HG03064 (cell line): ENCODE measurements at regions not wholly inside any gene's neighbourhood (a gene's known extent, or its start where the extent isn't known, plus 50 kb on each side); places are given as distances from the start of the nearest gene placed in this dataset.

Experiments
- ATAC-seq: cut with Tn5 transposase; IDR thresholded peaks from one replicate; pipeline ENCODE4 v1.9.1; 2021; ENCODE audit warnings: low read depth; ENCODE audit not compliant: unreplicated experiment

DNA sequence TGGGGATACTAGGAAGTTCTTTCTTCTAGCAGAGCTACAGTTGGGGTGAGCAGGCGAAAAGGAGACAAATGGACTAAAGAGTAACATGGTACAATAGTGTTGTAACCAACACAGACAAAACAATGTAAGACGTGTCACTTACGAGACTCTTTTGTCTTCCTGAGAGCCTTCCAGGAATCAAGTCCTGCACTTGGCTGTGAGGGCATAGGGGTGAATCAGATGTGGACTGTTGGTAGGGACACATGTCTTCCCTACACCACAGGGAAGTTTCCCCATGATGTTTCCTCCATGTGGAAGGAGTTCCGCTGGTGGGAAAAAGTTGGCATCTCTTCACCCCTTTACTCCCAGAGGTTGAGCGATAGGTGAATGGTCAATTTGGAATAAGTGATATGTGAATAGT lies 364.7 kb downstream of the NUAK1 start:
- no peak for ATAC-seq

DNA sequence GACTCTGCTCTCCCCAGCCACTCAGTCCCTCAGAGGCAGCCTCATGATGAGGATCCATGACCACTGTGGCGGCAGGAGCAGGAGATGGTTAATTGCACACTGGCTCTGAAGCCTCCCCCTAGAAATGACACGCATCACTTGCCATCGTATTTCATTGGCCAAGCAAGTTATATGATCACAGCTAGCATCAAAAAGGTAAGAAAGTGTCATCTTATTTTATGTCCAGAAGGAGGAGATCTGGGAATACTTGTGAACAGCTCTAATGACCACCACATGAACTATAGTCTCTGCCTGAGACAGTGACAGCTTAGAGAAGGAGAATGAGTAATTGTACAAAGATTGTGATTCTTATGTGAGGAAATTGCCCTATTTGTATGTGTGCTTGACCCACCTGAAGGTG lies 363.4 kb downstream of the NUAK1 start:
- ATAC-seq, result no peak

DNA sequence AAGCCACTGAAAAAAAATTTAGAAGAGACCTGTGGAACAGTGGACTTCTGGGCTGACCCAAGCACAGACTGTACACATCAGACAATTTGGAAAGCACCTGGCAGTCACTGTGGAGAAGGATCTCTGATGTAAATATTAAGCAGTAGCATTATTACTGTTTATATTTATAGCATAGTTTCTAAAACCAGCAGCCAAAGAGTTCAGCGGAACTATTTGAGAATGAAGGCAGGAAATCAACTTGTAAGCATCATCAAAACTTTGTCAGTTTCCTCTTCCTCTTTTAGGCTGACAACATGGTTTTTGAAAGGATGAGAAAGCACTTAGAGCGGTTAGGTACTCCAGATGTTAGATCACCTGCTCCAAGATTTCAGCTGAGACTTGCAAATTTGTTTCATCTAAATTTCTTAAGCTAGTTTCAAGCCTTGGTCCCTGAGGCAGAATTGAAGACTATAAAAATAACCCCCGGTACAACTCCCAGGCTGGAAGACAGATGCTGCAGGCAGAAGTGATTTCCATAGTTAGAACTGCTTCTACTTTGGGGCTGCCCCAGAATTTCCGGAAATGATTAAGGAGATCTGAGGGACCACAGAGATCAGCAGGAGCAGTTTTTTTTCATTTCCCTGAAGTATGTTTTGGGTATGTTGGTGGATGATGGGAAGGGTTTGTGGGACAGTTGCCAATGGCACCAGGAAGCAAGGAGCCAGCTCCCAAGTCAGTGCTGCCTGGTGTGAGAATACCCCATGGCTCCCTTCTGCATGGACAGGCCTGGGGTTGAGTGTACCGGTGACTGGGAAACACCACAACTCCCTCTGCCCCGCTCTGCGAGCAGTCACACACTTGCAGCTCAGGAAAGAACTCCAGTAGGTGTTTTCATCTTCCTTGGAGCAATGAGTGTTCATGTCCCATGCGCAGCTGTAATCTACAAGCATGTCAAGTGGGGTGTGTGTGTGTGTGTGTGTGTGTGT lies 354.5 kb downstream of the NUAK1 start:
- peak; percentile 92 for ATAC-seq

DNA sequence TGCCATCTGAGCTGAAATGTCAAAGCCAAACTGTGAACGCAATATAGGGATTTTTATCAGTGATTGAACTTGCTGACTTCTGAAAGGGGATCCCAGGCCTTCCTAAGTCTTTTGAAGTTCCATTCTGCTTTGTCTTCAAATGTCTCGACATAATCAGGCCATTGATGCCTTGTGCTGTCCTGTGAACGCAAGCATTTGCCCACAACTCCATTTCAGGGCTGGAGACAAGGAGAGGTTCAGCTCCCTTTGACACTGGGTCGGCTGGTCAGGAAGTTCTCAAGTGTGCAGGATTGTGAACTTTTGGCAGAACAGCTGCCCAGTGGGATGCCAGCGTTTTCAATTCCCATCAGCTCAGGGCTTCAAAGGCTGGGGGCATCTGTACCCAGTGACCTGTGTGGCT lies 345.3 kb downstream of the NUAK1 start:
- ATAC-seq, result no peak

DNA sequence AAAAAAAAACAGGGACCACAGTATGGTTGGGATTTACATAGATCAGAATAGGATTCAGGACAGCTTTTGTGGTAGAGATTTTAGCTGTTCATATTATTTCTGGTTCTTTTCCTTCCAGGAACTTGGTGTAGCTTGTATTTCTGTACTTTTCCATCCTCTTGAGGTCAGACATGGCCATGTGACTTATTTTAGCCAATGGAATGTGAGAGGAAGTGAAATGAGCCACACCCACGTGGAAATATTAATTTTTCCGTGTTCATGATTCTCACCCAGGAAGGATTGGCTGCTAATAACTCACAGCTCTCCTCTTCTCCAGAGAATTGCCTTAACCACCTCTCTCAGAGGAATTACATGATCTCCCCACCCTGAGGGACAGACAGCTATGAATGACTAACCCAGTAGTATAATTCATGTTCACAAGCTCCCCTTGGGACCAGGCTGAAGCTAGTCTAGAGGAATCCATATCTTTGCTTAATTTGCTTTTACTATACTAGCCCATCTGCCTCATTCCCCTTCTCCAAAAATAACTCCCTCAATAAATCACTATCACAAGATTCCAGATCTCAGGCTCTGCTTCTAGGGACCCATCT lies 340.4 kb downstream of the NUAK1 start:
- ATAC-seq, result no peak

DNA sequence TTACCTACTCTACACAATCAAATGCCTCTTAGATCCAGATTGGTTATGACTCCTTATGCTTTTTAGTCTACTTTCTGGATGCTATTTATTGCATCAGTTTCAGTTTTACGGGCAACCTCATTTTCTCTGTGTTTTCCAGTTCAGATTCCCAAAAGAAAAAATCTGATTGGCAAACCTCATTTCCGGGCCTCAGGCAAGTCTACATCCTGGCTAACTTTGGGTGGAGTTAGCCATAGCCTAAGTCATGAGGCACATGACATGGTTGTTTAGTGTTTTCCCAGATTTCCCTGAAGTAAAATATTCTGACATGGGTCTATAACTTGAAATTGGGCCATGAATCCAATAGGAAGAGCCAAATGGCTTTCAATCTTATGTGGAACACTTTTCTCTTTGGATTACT lies 339.7 kb downstream of the NUAK1 start:
- ATAC-seq, result no peak

DNA sequence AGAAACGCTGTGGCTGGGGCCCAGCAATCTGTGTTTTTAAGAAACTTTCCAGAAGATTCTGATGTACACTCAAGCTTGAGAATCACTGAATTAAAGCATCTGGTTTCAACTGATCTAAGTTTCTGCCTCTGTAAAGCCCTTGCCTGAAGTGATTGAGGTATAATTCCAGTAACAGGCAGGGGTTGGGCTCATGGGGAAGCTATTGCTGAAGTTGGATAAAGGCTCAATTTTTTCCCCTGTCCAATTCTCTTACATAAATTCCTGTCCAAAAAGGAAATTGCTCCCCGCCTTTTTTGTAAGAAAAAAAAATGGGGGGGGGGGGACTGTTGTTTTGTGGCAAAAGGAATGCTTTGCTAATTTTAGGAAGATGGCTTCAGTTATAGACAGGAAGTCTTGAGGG lies 337.4 kb downstream of the NUAK1 start:
- ATAC-seq, result no peak

DNA sequence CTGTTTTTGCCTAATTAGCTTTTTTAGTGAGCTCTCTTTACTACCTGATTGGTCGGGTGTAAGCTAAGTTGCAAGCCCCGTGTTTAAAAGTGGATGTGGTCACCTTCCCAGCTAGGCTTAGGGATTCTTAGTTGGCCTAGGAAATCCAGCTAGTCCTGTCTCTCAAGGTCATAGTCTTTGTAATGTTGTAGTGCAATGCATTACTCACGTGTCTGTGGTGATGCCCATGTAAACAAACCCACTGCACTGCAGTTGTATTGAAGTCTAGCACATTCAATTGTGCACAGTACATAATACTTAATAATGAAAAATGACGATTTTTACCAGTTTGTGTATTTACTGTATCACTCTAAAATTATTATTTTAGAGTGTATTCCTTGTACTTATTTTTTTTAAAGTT lies 335.5 kb downstream of the NUAK1 start:
- ATAC-seq, result no peak

DNA sequence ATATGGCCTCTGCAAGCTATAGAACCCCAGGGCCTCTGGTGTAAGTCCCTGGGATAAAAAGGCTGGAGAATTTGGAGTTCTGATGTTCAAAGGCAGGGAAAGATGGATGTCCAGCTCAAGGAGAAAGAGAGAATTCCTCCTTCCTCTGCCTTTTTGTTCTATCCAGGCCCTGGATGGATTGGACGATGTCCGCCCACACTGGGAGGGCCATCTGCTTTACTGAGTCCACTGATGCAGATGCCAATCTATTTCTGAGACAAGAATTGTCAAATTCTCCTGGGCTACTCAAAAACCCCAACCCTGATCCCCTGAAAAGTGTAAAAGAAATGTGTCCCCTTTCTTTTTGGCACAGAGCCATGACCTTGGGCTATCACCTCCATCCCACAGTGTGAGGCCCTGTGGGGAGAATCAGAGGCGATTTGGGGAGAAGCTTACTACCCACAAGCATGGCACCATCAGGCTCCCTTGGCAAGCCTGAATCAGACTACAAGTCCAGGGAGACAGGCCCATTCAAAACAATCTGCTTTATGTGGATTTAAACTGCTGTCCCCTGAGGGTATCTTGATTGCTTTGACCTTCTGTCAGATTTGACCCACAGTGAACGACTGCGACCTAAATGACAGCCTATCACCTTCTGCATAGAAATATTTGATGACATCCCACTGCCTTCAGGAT lies 334.0 kb downstream of the NUAK1 start:
- ATAC-seq, result no peak

DNA sequence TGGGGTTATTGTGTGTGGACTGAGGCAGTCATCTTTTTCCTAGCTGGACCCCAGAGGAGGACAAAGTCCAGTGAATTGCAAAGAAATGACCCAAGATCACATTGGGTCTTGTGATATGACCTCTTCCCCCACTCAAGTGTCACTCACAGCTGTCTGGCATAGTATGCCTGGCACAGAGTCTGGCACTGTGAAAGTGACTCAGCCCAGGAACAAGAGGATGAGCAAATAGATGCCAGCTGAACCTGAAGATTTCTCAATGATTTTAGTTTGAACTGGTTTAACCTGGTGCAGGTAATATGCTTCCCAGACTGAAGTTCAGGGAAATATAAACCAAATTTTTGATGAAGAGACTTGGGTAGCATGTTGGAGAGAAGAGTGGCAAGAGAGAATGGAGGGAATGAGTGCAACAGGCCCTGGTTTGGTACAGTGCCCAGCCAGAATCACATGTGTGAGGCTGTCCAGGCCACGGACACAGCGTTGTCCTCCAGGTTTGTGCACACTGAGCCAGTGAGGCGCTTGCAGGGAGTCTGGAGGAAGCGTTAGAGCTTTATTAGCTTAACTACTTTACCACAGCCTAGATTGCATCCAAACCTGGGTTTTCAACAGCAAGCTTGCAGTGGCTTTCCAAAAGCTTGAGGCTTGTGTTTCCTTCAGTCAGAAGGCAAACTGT lies 332.9 kb downstream of the NUAK1 start:
- no peak for ATAC-seq

DNA sequence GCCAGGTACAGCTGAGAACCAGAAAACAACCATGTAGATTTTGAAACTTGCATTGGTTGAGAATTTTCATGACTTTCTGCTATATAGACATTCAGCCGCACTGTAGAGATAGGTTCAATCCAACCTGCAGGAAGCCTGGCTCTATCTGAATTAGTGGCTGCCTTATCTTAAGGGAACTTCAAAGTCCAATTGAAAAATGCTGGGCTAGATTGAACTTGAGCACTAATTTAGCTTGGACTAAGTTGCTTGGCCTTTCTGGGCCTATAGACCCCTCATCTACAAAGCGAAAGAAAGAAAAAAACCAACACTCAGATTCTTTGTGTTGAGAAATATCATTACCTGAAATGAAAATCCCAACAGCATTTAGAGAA lies 332.4 kb downstream of the NUAK1 start:
- ATAC-seq, result no peak

DNA sequence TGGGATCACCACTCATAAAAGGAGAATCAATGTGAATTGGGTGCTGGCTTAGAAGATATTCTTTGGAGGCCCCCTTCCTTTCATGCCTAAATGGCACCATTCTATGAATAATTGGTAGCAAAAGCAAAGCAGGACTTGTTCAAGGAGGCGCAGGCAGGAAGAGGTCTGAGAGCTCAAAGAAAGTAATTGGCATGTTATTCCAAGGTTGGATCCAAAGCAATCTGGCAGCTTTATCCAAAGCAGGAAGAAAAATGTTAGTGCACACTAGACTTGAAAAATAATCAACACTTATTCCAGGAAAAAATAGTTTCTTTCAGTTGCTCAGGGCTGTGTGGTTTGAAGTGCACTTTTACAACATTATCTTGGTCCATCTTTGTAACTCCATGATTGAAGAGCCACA lies 326.4 kb downstream of the NUAK1 start:
- no peak for ATAC-seq

DNA sequence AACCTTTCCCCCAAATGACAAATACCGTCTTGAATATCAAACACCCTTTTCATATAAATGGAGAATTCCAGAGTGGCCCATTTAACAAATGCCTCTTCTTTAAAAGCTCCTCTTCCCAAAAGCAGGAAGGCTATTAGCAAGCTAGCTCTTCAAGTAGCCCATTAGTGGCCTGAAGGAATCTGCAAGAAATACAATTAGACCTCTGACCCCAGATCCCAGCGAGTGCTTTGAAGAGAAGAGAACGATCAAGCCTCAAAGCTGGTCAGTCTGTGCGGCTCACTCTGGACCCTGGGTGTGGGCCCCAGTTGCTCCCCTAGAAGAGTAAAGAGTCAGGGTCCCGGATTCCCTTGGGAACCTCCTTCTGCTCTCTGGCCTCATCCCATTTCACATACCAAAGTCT lies 325.6 kb downstream of the NUAK1 start:
- ATAC-seq, result no peak

DNA sequence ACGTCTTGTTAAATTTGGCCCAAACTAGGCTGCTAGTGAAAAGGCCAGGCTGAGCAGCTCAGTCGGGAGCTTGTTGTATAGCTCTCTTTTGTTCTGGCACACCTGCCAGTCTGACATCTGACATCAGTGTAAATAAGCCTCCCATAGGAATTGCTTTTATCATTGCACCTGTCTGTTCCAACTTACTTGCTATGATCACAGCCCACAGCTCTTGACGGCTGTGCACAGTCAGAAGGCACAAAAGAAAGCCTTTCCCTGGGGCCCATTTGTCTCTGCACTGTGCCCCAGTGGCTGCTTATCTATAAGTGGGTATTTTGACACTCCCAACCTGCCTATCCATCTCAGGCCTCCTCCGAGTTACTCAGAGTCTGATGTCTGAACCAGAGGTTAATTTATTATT lies 324.5 kb downstream of the NUAK1 start:
- no peak for ATAC-seq

DNA sequence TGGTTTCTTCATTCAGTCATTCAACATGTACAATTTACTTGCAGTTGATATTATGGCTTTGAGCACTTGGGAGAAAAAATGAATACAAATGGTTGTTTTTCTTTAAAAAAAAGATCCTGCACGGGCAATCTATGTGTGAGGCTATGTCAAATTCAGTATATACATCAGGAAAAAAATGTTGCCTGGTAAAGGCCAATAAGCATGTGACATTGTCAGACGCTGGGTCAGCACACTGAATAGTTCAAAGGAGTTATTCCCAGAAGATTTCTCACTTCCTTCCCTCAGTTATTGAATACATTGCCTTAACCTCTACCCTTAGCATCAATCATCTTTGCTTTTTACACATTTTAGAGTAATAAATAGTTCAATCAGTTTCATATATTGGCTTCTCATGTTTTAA lies 319.2 kb downstream of the NUAK1 start:
- no peak for ATAC-seq

DNA sequence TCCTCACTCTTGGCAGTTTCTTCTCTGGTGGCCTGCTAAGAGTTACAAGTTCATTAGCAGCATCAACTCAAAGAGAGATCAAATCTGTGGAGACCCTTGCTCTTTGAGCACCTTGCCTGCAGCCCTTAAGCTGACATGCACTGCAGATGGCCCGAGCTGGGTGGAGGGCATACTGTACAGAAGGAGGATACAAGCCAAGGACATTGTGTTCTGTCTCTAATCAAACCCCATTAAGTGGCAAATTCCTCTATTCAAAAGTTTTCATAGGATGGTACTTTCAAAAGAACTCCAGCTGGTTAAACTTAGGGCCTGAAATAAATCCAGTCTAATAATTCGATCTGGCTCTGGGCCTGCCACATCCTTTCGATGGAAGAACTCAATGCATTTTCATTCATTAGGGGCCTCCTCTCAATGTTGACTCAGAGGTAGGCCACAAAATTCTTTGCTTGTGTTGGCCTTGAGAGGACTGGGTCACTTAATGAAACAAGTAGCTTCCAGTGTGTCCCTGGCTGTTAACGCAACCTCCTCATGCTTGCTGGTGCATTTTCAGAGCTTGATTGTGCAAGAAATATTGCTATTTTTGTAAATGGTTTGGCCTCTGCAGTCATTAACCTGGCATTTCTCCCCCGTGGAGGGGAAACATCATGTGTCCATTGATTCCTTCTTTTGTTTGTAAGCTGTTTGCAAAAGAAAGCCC lies 318.2 kb downstream of the NUAK1 start:
- no peak for ATAC-seq

DNA sequence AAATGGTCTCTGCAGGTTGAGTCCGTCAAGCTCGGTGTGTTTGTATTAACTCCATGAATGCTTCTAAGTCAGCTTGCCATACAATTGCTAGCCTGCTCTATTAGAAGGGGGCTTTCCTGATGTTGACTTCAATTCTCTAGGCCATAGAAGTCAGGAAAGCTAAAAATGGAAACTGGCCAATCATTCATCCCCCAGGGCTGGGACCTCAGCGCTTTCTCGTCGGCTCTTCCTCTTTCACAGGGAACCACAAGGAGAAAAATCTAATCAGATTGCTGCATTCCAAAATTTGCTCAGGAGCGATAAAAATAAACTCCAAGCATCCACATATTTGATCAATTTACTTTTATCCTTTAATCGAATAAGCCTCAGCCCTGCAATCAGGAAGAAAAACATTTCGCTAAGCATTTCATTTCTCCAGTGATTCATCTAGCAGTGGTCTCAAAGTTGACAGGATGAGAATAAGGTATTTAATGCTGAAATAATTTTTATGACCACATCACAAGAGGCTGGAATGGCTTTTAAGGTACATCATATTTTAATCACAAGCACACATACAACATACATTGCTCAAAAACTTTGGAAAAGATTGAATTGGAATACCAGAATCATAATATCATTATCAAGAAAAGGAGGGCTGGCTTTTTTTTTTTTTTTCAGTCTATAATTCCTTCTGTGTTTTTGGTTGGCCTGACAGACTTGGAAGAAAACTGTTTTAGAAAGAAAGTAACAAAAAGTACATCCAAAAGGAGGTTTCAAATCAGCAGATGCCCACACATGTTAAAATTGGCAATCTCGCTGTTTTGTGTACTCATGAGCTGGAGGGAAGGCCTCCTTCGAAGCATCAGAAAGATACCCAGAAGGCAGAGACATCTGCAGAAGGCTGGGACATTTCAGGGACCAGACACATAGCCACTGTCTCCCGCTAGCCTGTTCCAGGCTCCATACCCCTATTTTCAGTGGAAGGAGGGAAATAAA lies 316.3 kb downstream of the NUAK1 start:
- no peak for ATAC-seq

DNA sequence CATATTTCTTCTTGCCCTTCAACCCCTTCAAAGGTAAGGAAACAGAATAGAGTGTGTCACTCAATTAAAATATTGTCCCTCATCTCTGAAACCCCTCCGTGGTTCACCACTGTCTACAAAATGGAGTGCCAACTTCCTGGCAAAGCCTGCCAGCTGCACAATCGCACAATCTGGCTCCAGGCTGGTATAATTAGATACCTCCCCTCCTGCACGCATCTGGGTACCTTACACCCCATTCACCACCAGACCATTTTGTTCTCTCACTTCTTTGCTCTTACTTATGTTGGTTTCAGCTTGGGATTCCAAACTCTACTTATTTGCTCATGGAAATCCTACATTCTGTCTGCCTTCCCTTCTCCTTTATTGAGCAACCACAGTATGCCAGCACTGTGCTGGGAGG lies 314.9 kb downstream of the NUAK1 start:
- ATAC-seq, result no peak

DNA sequence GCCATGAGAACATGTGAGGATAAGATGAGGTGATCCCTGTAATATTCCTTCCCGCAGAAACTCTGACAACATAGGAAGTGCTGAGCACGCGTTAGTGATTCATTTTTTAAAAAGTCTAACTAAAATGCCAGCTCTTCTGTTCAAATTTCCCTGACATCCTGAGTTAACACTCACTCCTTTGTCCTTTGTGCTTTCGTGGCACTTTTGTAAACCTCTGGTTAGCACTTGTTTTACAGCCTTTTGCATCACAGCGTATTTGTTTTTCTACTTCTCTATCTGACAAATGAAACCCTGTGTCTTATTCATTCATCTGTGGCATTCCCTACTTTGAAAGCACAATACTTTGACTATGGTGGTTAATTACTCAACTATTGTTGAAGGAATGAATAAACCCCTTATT lies 313.6 kb downstream of the NUAK1 start:
- no peak for ATAC-seq
